ENCODE measurements at regions not wholly inside any gene's neighbourhood (a gene's known extent, or its start where the extent isn't known, plus 50 kb on each side); places are given as distances from the start of the nearest gene placed in this dataset.

- Histone ChIP-seq H2BK5ac (ENCODE audit: low read length) (no peak overlapping the region), H3K23ac (ENCODE audit: low read depth, low read length, poor library complexity) (no peak overlapping the region), H3K9ac (ENCODE audit: low read depth, low read length, poor library complexity) (no peak overlapping the region), H3K18ac (ENCODE audit: low read length) (no peak overlapping the region), H3K27me3 (ENCODE audit: control insufficient read depth in 3 of 3, insufficient read depth in 3 of 3, low read depth in 1 of 3, low read length in 3 of 3) (no peaks in the 10 kb centered on the region), H3K4me3 (ENCODE audit: low read length in 2 of 2) (no peak overlapping the region), H3K14ac (ENCODE audit: low read length) (no peak overlapping the region), H4K8ac (ENCODE audit: low read depth, low read length) (no peak overlapping the region), H3K9me3 (replicated peaks in 1 of 2; ENCODE audit: control insufficient read depth in 2 of 2, insufficient read depth in 1 of 2, low read depth in 1 of 2, low read length in 2 of 2) (no peaks in the 10 kb centered on the region), H2BK120ac (ENCODE audit: low read depth, low read length) (no peak overlapping the region), H3K4me2 (ENCODE audit: insufficient read depth, low read length, poor library complexity, severe bottlenecking) (no peak overlapping the region), H2AK5ac (ENCODE audit: low read depth, low read length) (no peak overlapping the region), H3K79me1 (ENCODE audit: low read depth, low read length) (no peaks in the 10 kb centered on the region), H3K4me1 (ENCODE audit: control insufficient read depth in 2 of 2, insufficient read depth in 1 of 2, low read depth in 1 of 2, low read length in 2 of 2) (no peaks in the 10 kb centered on the region), H2BK12ac (ENCODE audit: low read length) (no peak overlapping the region), H3K27ac (replicated peaks; ENCODE audit: low read length) (no peak overlapping the region), H3K4ac (ENCODE audit: low read length) (no peak overlapping the region), H2BK15ac (ENCODE audit: low read length) (no peak overlapping the region), H3K36me3 (replicated peaks in 1 of 2; ENCODE audit: control insufficient read depth in 2 of 2, insufficient read depth in 2 of 2, low read length in 2 of 2) (no peaks in the 10 kb centered on the region), H4K91ac (ENCODE audit: low read depth, low read length, poor library complexity) (no peak overlapping the region), H2AFZ (ENCODE audit: low read length) (no peak overlapping the region)
- WGBS, 2 donors (ENCODE audit: extremely low coverage in 2 of 2, insufficient read length in 2 of 2, insufficient replicate concordance in 1 of 2), result no CpG with 5 or more reads among the region's 2 CpGs
- no peak for DNase-seq (ENCODE audit: low spot score)
These were observed 473.2 kb upstream of the SPHKAP start for GRCh38 chr2:228654707-228655106.

GRCh38 chr2:228653884-228654283 is 472.4 kb upstream of the SPHKAP start:
- H2BK15ac ChIP-seq (ENCODE audit: low read length), result no peak overlapping the region

GRCh38 chr2:228652366-228652765 is 470.9 kb upstream of the SPHKAP start:
- H2BK15ac ChIP-seq (ENCODE audit: low read length), result no peak overlapping the region
- H3K36me3 ChIP-seq (replicated peaks in 1 of 2; ENCODE audit: control insufficient read depth in 2 of 2, insufficient read depth in 2 of 2, low read length in 2 of 2), result no peaks in the 10 kb centered on the region
- DNase-seq (ENCODE audit: low spot score), result no peak
- H4K8ac ChIP-seq (ENCODE audit: low read depth, low read length), result no peak overlapping the region
- H2BK12ac ChIP-seq (ENCODE audit: low read length), result no peak overlapping the region
- H2AFZ ChIP-seq (ENCODE audit: low read length), result no peak overlapping the region
- H3K14ac ChIP-seq (ENCODE audit: low read length), result no peak overlapping the region
- H3K27ac ChIP-seq (replicated peaks; ENCODE audit: low read length), result no peak overlapping the region
- no peak overlapping the region for H4K91ac ChIP-seq (ENCODE audit: low read depth, low read length, poor library complexity)
- no peak overlapping the region for H3K4ac ChIP-seq (ENCODE audit: low read length)
- H2AK5ac ChIP-seq (ENCODE audit: low read depth, low read length), result no peak overlapping the region
- no peak overlapping the region for H3K4me2 ChIP-seq (ENCODE audit: insufficient read depth, low read length, poor library complexity, severe bottlenecking)
- no peak overlapping the region for H3K9ac ChIP-seq (ENCODE audit: low read depth, low read length, poor library complexity)
- no peak overlapping the region for H2BK120ac ChIP-seq (ENCODE audit: low read depth, low read length)
- no CpG with 5 or more reads among the region's 3 CpGs for WGBS, 2 donors (ENCODE audit: extremely low coverage in 2 of 2, insufficient read length in 2 of 2, insufficient replicate concordance in 1 of 2)
- no peaks in the 10 kb centered on the region for H3K9me3 ChIP-seq (replicated peaks in 1 of 2; ENCODE audit: control insufficient read depth in 2 of 2, insufficient read depth in 1 of 2, low read depth in 1 of 2, low read length in 2 of 2)
- no peaks in the 10 kb centered on the region for H3K27me3 ChIP-seq (ENCODE audit: control insufficient read depth in 3 of 3, insufficient read depth in 3 of 3, low read depth in 1 of 3, low read length in 3 of 3)
- H3K23ac ChIP-seq (ENCODE audit: low read depth, low read length, poor library complexity), result no peak overlapping the region
- no peak overlapping the region for H3K18ac ChIP-seq (ENCODE audit: low read length)
- H3K79me1 ChIP-seq (ENCODE audit: low read depth, low read length), result no peaks in the 10 kb centered on the region
- no peak overlapping the region for H2BK5ac ChIP-seq (ENCODE audit: low read length)
- no peaks in the 10 kb centered on the region for H3K4me1 ChIP-seq (ENCODE audit: control insufficient read depth in 2 of 2, insufficient read depth in 1 of 2, low read depth in 1 of 2, low read length in 2 of 2)
- no peak overlapping the region for H3K4me3 ChIP-seq (ENCODE audit: low read length in 2 of 2)

More at GRCh38 chr2:228653884-228654283, 472.4 kb upstream of the SPHKAP start:
- H4K91ac ChIP-seq (ENCODE audit: low read depth, low read length, poor library complexity), result no peak overlapping the region
- H3K4me1 ChIP-seq (ENCODE audit: control insufficient read depth in 2 of 2, insufficient read depth in 1 of 2, low read depth in 1 of 2, low read length in 2 of 2), result no peaks in the 10 kb centered on the region
- H3K27ac ChIP-seq (replicated peaks; ENCODE audit: low read length), result no peak overlapping the region
- no peak overlapping the region for H3K14ac ChIP-seq (ENCODE audit: low read length)
- no peak overlapping the region for H4K8ac ChIP-seq (ENCODE audit: low read depth, low read length)
- H2AK5ac ChIP-seq (ENCODE audit: low read depth, low read length), result no peak overlapping the region
- H2BK120ac ChIP-seq (ENCODE audit: low read depth, low read length), result no peak overlapping the region
- no peak overlapping the region for H3K4me3 ChIP-seq (ENCODE audit: low read length in 2 of 2)
- H2BK12ac ChIP-seq (ENCODE audit: low read length), result no peak overlapping the region
- H3K79me1 ChIP-seq (ENCODE audit: low read depth, low read length), result no peaks in the 10 kb centered on the region
- H3K4me2 ChIP-seq (ENCODE audit: insufficient read depth, low read length, poor library complexity, severe bottlenecking), result no peak overlapping the region
- WGBS, 2 donors (ENCODE audit: extremely low coverage in 2 of 2, insufficient read length in 2 of 2, insufficient replicate concordance in 1 of 2), result no CpG with 5 or more reads among the region's 4 CpGs
- no peak for DNase-seq (ENCODE audit: low spot score)
- H3K36me3 ChIP-seq (replicated peaks in 1 of 2; ENCODE audit: control insufficient read depth in 2 of 2, insufficient read depth in 2 of 2, low read length in 2 of 2), result no peaks in the 10 kb centered on the region
- no peak overlapping the region for H3K18ac ChIP-seq (ENCODE audit: low read length)
- no peak overlapping the region for H3K9ac ChIP-seq (ENCODE audit: low read depth, low read length, poor library complexity)
- no peaks in the 10 kb centered on the region for H3K27me3 ChIP-seq (ENCODE audit: control insufficient read depth in 3 of 3, insufficient read depth in 3 of 3, low read depth in 1 of 3, low read length in 3 of 3)
- H3K4ac ChIP-seq (ENCODE audit: low read length), result no peak overlapping the region
- no peak overlapping the region for H3K23ac ChIP-seq (ENCODE audit: low read depth, low read length, poor library complexity)
- H3K9me3 ChIP-seq (replicated peaks in 1 of 2; ENCODE audit: control insufficient read depth in 2 of 2, insufficient read depth in 1 of 2, low read depth in 1 of 2, low read length in 2 of 2), result no peaks in the 10 kb centered on the region
- H2BK5ac ChIP-seq (ENCODE audit: low read length), result no peak overlapping the region
- H2AFZ ChIP-seq (ENCODE audit: low read length), result no peak overlapping the region

- H3K4me1 ChIP-seq (ENCODE audit: control insufficient read depth in 2 of 2, insufficient read depth in 1 of 2, low read depth in 1 of 2, low read length in 2 of 2), result no peaks in the 10 kb centered on the region
- WGBS, 2 donors (ENCODE audit: extremely low coverage in 2 of 2, insufficient read length in 2 of 2, insufficient replicate concordance in 1 of 2), result no CpG with 5 or more reads among the region's 2 CpGs
- H3K27me3 ChIP-seq (ENCODE audit: control insufficient read depth in 3 of 3, insufficient read depth in 3 of 3, low read depth in 1 of 3, low read length in 3 of 3), result no peaks in the 10 kb centered on the region
- H3K9me3 ChIP-seq (replicated peaks in 1 of 2; ENCODE audit: control insufficient read depth in 2 of 2, insufficient read depth in 1 of 2, low read depth in 1 of 2, low read length in 2 of 2), result no peaks in the 10 kb centered on the region
- no peak overlapping the region for H3K9ac ChIP-seq (ENCODE audit: low read depth, low read length, poor library complexity)
- H3K79me1 ChIP-seq (ENCODE audit: low read depth, low read length), result no peaks in the 10 kb centered on the region
- no peak overlapping the region for H4K8ac ChIP-seq (ENCODE audit: low read depth, low read length)
- H3K4me3 ChIP-seq (ENCODE audit: low read length in 2 of 2), result no peak overlapping the region
- no peak overlapping the region for H3K23ac ChIP-seq (ENCODE audit: low read depth, low read length, poor library complexity)
- H3K36me3 ChIP-seq (replicated peaks in 1 of 2; ENCODE audit: control insufficient read depth in 2 of 2, insufficient read depth in 2 of 2, low read length in 2 of 2), result no peaks in the 10 kb centered on the region
- H2BK5ac ChIP-seq (ENCODE audit: low read length), result no peak overlapping the region
- H3K4me2 ChIP-seq (ENCODE audit: insufficient read depth, low read length, poor library complexity, severe bottlenecking), result no peak overlapping the region
- H3K14ac ChIP-seq (ENCODE audit: low read length), result no peak overlapping the region
- no peak overlapping the region for H3K4ac ChIP-seq (ENCODE audit: low read length)
- no peak overlapping the region for H4K91ac ChIP-seq (ENCODE audit: low read depth, low read length, poor library complexity)
- no peak overlapping the region for H2AFZ ChIP-seq (ENCODE audit: low read length)
- no peak overlapping the region for H2BK15ac ChIP-seq (ENCODE audit: low read length)
- DNase-seq (ENCODE audit: low spot score), result no peak
- H2BK12ac ChIP-seq (ENCODE audit: low read length), result no peak overlapping the region
- H3K27ac ChIP-seq (replicated peaks; ENCODE audit: low read length), result no peak overlapping the region
- no peak overlapping the region for H2BK120ac ChIP-seq (ENCODE audit: low read depth, low read length)
- H3K18ac ChIP-seq (ENCODE audit: low read length), result no peak overlapping the region
- no peak overlapping the region for H2AK5ac ChIP-seq (ENCODE audit: low read depth, low read length)
These were observed 468.4 kb upstream of the SPHKAP start for GRCh38 chr2:228649876-228650275.

All from neuronal stem cell (in vitro differentiated cells).